PC-3 (cell line): ENCODE measurements at regions not wholly inside any gene's neighbourhood (a gene's known extent, or its start where the extent isn't known, plus 50 kb on each side); places are given as distances from the start of the nearest gene placed in this dataset.

Source experiments
- CTCF ChIP-seq: fragments of 300-600 bp; sonication (generic); conservative IDR thresholded peaks from 2 replicates; pipeline ENCODE4 v1.5.1; 2017; ENCODE audit warnings: antibody characterized with exemption, low read depth, mild to moderate bottlenecking, low read length
- EZH2 ChIP-seq: fragments of 300-600 bp; sonication (generic); IDR thresholded peaks from one replicate; pipeline ENCODE4 v1.6.1; 2017; ENCODE audit warnings: antibody characterized with exemption, mild to moderate bottlenecking, low read length; ENCODE audit not compliant: unreplicated experiment
- EZH2phosphoT487 ChIP-seq: fragments of 300-600 bp; sonication (generic); IDR thresholded peaks from 2 replicates; pipeline ENCODE4 v1.6.1; 2018; ENCODE audit warnings: mild to moderate bottlenecking, antibody characterized with exemption, low read length, borderline replicate concordance

DNA sequence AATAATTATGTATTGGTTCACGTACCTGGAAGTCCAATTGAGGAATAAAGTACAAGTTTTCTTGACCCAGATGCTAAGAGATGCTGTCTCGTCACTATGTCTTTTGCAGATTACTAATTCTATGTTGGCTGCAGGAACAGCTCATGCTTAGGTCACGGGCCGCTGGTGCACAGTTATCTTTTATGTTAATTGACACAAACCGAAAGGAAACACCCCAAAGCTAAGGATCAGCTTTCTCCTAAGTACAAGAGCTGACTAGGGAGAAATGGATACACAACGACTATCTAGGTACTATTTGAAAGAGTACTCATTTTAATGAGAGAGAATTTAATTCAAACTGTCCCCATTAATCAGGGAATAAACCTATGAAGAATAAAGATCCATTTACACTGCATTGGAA lies 217.7 kb upstream of the SLC35G4 start:
- no peak for TF ChIP-seq CTCF
- no peak for TF ChIP-seq EZH2
- no peak for TF ChIP-seq EZH2phosphoT487
